ENCODE measurements at regions not wholly inside any gene's neighbourhood (a gene's known extent, or its start where the extent isn't known, plus 50 kb on each side); places are given as distances from the start of the nearest gene placed in this dataset.
"Not testable (repeated sequence)": the region's sequence is repeated elsewhere in the genome, so short reads cannot be mapped to it uniquely, and the experiment has no call there.

- DNase-seq (ENCODE audit: low read depth), result no peak
Observed at GRCh38 chr13:80499536-80500290, 158.8 kb upstream of the SPRY2 start.

GRCh38 chr13:80498433-80498832 is 157.5 kb upstream of the SPRY2 start:
- DNase-seq (ENCODE audit: low read depth), result no peak

- no peak for DNase-seq (ENCODE audit: low read depth)
Observed at GRCh38 chr13:80497978-80498377, 157.1 kb upstream of the SPRY2 start.

GRCh38 chr13:80497439-80497838 is 156.5 kb upstream of the SPRY2 start:
- no peak for DNase-seq (ENCODE audit: low read depth)

GRCh38 chr13:80496721-80497397 is 155.9 kb upstream of the SPRY2 start:
- no peak for DNase-seq (ENCODE audit: low read depth)

- DNase-seq (ENCODE audit: low read depth), result not testable (repeated sequence)
Observed at GRCh38 chr13:80490491-80490943, 149.6 kb upstream of the SPRY2 start.

GRCh38 chr13:80486402-80486801 is 145.5 kb upstream of the SPRY2 start:
- no peak for DNase-seq (ENCODE audit: low read depth)

- no peak for DNase-seq (ENCODE audit: low read depth)
Observed at GRCh38 chr13:80483157-80483556, 142.2 kb upstream of the SPRY2 start.

- no peak for DNase-seq (ENCODE audit: low read depth)
Observed at GRCh38 chr13:80481588-80481987, 140.7 kb upstream of the SPRY2 start.

GRCh38 chr13:80477661-80478443 is 136.9 kb upstream of the SPRY2 start:
- no peak for DNase-seq (ENCODE audit: low read depth)

GRCh38 chr13:80476953-80477352 is 136.0 kb upstream of the SPRY2 start:
- no peak for DNase-seq (ENCODE audit: low read depth)

GRCh38 chr13:80475718-80476117 is 134.8 kb upstream of the SPRY2 start:
- DNase-seq (ENCODE audit: low read depth), result peak; percentile 25

GRCh38 chr13:80473695-80474094 is 132.8 kb upstream of the SPRY2 start:
- DNase-seq (ENCODE audit: low read depth), result peak; percentile 71

GRCh38 chr13:80469853-80470381 is 129.0 kb upstream of the SPRY2 start:
- peak; percentile 83 for DNase-seq (ENCODE audit: low read depth)

- DNase-seq (ENCODE audit: low read depth), result no peak
Observed at GRCh38 chr13:80469105-80469852, 128.4 kb upstream of the SPRY2 start.

GRCh38 chr13:80465321-80465720 is 124.4 kb upstream of the SPRY2 start:
- no peak for DNase-seq (ENCODE audit: low read depth)

- no peak for DNase-seq (ENCODE audit: low read depth)
Observed at GRCh38 chr13:80463673-80464352, 122.9 kb upstream of the SPRY2 start.

GRCh38 chr13:80462567-80462966 is 121.6 kb upstream of the SPRY2 start:
- DNase-seq (ENCODE audit: low read depth), result no peak

GRCh38 chr13:80462037-80462436 is 121.1 kb upstream of the SPRY2 start:
- DNase-seq (ENCODE audit: low read depth), result no peak

GRCh38 chr13:80458543-80458942 is 117.6 kb upstream of the SPRY2 start:
- peak; percentile 33 for DNase-seq (ENCODE audit: low read depth)

GRCh38 chr13:80454245-80454644 is 113.3 kb upstream of the SPRY2 start:
- DNase-seq (ENCODE audit: low read depth), result peak; percentile 24

Data from ELR (cell line).